AG08395 (cell line): ENCODE measurements at regions not wholly inside any gene's neighbourhood (a gene's known extent, or its start where the extent isn't known, plus 50 kb on each side); places are given as distances from the start of the nearest gene placed in this dataset.
"Not testable (repeated sequence)": the region's sequence is repeated elsewhere in the genome, so short reads cannot be mapped to it uniquely, and the experiment has no call there.

Experiments used
- DNase-seq: peaks from one replicate; pipeline ENCODE4 v3.0.0; 2012; ENCODE audit warnings: mixed read lengths, low spot score

DNA sequence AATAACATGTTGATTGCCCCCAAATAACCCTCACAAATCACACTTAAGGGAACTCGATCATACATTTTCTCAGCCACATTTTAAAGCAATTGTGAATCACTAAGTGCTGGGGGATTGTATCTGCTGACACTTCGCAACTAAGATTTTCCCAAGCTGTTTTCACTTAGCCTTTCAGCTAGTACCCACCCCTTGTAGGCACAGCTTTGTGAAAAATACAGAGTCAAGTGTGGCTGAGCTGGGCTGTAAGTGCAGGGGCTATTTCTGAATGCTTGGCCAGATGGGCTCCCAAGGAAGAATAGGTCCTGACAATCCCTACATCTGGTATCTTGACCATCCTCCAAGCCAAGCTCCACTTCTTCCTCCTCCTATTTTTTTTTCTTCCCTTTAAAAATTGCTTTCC is 289.2 kb upstream of the NMUR2 start:
- no peak for DNase-seq

DNA sequence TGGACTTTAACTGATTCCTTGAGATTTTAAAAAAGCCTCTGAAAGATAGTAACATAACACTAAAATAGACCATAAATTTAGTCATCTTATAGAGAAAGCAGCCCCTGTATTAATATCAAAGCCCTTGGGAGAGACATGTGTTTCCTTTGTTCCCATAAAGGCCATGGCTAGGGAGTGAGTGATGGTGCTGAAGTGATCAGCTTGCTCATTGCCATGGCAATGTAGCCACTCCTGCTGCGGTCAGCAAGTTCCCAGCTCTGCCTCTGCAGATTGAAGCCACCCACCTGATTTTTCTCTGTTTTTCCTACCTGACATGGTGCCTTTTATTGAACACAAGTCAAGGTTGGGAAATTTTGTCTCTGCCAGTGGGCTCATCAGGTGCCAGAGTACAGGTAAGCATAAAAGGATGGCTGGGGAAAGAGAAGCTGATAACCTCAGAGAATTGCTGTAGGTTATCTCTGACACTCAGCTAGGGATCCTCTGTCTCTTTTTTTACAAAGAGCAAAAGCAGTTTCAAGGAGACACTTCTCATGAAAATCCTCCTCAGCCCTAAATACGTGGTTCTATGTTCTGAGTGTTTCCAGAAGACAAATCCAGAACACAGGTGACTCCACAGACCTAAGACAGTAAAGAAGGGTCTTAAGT is 296.3 kb upstream of the NMUR2 start:
- no peak for DNase-seq

DNA sequence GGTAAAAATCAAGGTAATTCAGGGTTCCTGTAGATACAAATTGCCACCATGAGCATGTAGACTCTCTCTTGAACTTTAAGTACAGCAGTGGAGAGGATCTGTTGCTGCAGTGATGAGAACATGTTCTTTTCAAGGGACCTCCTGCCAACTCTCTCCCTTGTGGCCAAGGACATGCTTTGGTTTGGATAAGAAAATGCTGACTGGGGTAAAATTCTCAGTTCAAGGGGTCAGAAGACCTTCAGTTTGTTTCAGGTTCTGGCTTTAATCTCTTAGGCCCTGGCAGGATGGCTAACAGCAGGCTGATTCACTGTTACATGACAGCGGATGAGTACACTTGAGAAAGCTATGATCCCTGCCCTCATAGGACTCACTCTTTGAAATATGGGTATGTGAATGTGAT is 299.2 kb upstream of the NMUR2 start:
- no peak for DNase-seq

DNA sequence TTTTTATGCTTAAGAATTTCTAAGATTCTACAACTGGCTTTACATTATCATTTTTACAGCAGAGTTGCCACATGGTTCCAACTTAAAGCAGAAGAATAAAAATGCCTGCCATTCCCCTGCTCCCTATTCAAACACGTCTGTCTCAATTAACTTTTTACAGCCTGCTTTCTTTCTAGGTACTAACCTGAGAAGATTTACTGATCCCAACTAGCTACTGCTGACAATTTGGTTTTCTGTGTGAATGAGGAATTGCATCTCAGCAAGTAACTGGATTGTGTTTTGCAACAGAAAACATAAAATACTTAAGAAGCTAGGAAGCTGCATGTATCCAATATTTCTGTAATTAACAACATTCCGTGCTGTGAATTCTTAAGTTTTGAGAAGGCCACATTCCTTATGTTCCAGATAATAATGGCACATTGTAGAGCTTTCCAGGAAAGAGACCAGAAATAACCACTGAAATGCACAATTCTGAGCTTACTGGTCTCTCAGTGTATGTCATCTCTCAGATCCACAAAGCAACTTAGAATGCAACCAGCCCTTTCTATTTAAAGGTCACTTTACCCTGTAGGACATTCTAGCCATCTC is 306.8 kb upstream of the NMUR2 start:
- DNase-seq, result no peak

DNA sequence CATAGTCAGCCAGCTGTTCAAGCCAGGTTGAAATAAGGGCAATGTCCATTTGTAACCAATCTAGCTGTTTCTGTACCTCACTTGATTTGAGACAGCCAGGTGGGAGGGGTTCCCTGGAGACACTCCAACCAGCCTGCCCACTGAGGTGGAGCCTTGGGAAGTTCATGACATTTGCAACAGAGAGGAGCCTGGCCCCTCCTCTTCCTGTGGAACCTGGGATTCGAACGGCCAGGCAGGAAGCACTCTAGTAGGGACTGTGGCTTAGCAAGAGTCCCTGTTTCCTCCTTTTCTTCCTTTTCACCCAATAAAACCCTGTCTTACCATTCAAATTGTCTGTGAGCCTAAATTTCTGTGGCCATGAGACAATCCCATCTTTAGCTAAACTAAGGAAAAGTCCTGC is 312.3 kb upstream of the NMUR2 start:
- no peak for DNase-seq

DNA sequence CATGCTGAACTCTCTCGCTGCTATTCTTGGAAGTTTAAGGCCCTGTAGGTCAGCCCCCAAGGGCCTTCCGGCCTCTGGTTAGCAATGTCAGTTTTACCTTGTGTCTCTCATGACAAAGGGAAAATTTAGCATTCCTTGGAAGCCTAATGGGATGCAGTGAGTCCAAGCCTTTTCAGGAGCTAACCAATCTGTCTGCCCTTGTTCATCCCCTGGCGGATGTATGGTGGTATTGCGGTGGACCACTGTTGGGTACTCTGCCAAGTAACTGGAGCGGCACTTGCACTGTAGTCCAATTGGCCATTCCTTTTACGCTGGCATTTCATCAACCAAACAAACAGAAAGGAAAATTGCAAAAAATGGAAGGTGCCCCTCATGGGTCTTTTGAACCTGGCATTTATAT is 318.4 kb upstream of the NMUR2 start:
- DNase-seq, result no peak

DNA sequence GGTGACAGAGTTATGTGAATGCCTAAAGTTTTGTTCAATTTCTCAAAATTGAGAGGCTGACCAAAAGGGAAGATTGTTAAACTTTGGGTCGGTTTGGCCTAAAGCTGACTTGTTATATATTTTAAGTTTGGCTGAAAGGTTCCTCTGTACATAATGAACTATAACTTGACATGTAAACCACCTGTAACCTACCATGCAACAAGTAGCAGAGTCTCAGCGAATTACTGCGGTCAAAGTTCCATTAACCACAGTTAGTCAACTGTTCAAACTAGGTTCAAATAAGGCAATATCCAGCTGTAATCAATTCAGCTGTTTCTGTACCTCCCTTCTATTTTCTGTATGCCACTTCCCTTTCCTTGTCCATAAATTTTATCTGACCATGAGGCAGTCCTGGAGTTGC is 325.1 kb upstream of the NMUR2 start:
- no peak for DNase-seq

DNA sequence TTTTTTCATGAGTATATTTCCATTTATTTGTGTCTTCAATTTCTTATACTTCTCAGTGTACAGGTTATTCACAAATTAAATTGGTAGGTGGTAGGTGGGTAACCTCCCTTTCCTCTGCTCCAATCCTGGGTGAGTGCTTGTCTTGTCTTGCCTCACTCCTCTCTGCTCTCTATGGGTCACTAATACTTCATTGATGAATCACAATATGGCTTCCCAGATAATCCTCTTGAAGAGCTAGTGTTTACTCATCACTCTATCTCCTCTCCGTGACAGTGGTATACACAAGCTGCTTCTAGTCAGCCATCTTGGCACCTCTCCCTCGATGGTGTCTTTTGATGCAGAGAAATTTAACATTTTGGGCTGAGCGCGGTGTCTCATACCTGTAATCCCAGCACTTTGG is 331.8 kb upstream of the NMUR2 start:
- no peak for DNase-seq

DNA sequence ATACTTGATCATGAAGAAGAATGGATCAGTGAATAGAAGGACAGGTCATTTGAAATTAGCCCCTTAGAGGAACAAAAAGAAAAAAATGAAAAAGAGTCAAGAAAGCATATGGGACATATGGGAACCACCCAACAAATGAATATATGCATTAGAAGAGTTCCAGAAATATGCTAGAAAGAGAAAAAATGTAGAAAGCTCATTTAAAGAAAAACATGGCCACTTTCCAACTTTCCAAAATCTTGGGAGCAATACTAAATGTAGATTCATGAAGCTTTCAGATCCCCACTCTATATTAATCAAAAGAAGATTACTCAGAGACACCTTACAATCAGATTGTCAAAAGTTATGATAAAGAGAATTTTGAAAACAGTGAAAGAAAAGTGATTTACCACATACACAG is 334.8 kb upstream of the NMUR2 start:
- DNase-seq, result no peak

DNA sequence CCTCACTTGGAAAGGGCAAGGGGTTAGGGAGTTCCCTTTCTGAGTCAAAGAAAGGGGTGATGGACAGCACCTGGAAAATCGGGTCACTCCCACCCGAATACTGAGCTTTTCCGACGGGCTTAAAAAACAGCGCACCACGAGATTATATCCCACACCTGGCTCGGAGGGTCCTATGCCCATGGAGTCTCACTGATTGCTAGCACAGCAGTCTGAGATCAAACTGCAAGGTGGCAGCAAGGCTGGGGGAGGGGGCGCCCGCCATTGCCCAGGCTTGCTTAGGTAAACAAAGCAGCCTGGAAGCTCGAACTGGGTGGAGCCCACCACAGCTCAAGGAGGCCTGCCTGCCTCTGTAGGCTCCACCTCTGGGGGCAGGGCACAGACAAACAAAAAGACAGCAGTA is 336.0 kb upstream of the NMUR2 start:
- DNase-seq, result not testable (repeated sequence)

DNA sequence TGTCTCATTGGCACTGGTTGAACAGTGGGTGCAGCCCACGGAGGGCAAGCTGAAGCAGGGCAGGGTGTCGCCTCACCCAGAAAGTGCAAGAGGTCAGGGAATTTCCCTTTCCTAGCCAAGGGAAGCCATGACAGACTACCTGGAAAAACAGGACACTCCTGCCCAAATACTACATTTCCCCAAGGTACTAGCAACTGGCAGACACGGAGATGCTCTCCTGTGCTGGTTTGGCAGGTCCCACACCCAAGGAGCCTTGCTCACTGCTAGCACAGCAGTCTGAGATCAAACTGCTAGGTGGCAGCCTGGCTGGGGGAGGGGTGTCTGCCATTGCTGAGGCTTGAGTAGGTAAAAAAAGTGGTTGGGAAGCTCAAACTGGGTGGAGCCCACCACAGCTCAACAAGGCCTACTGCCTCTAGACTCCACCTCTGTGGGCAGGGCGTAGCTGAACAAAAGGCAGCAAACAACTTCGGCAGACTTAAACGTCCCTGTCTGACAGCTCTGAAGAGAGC is 382.7 kb upstream of the NMUR2 start:
- DNase-seq, result not testable (repeated sequence)

DNA sequence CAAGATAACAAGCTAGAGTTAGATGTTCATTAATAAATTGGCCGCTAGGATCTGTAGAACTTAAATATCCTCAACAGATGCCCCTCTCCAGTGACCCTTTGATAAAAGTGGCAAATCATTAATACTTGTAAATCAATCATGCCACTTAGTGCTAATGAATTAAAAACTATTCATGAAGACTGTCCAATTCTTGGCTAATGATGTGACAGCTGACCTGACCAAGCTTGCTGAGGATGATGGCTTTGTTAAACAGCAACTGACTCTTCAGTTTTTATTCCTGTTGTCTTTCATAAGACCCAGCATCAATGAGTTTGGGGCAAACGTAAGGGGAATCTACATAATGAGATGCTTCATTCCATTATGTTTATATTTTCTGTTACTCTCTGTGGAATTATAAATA is 396.8 kb upstream of the NMUR2 start:
- DNase-seq, result no peak

DNA sequence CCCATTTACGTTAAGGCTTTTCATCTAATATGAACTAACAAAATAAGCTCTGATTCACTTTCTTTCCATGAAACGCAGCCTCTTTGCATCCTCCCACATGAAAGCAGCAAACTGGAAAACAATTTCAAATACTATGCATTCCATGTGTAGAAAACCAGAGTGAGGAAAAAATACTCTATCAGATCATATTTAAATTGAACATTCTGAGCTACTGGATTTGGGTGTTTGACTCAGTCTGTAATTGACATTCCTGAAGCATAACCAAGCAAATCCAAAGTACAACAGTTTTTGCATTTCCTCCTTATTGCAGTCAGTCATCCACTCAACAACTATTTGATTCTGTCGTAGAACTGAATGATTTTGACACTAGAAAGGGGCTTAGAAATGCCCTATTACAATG is 399.1 kb upstream of the NMUR2 start:
- DNase-seq, result no peak

DNA sequence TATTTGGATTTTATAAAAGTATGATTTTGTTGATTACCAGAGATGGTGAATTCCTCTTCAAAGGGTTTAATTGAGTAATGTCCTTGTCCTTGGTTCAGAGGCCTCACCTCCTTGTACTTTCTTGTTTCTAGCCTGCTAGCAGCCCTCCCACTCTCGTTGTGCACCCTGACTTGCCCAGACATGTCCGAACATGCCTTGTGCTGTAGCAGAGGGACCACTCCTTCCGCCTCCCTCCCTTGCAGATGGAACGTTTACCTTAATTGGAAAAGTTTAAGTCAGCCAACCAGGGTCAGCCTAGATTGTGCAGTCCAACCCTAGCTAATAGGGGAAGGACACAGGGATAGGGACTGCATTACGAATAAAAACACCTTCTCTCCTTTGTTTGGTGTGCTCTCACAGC is 406.9 kb upstream of the NMUR2 start:
- DNase-seq, result no peak

DNA sequence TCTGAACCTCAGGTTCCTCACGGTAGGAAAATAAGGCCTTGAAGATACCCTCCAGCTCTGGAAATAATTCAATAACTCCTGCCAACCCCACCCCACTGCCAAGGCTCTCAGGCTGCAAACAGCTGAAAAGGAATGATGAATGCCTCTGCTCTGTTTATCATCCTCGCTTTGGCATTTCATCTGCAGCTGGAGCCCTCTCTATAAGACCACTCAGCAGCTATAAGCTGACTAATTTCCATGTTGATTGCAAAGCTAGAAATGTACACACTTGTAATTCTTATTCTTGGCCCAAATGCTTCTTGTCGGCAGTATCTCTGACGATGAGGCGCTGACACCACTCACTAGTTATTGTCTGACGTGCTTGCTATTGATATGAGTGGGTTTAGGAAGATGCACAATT is 408.4 kb upstream of the NMUR2 start:
- no peak for DNase-seq

DNA sequence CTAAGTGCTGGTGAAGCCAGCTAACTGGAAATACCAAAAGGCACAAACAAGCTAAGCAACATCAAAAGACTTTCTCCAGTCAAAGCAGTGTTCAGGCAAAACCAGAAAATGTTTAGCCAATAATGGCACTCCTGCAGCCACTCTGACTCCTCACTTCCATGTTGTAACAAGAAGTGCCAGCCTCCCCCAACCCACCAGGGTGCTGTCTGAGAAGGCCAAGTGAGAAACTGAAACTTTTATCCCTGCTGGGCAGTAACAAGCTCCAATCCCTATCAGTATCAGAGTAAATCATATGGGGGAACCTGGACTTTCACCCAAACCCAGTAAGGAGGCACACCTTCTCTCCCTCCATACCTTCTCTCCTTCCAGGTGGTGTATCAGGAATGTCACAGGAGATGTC is 414.8 kb upstream of the NMUR2 start:
- DNase-seq, result no peak

DNA sequence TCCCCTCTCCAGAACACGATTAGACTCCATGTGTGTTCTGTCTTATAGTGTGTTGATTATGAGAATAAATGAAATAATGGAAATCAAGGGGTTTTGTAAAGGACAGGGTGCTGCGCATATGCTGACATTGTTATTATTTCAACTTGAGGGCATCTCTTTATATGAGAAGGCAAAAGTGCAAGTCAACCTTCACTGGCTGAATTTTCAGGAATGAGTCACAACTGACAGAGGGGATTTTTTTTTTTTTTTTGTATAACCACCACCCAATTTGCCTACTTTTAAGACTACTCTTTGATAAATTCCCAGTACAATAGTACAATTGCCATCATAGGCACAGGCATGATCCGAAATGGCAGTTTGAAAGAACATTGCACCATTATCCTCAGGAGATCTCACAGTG is 419.2 kb upstream of the NMUR2 start:
- no peak for DNase-seq

DNA sequence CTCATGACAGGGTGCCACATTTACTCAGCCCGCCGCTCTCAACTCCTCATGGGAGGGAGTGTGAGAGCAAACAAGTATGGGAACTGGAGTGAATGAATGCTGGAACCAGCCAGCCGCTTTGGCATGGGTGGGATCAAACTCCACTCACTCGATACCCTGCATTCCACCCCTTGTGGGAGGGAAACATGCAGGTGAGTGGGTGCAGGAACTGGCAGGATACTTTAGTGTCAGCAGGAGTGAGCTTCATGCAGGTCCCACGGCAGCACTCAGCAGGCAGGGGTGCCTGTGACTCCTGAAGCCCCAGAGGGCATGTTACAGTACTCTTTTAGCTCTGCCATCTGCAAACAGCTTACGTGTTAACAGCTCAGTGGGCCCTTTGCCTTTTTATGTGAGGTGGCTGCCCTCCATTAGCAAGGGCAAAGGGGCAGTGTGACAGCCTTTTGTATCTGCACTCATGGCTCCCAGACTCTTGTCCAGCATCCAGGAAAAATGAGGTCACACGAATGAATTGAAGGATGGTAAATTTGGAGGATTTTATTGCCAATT is 433.2 kb upstream of the NMUR2 start:
- no peak for DNase-seq

DNA sequence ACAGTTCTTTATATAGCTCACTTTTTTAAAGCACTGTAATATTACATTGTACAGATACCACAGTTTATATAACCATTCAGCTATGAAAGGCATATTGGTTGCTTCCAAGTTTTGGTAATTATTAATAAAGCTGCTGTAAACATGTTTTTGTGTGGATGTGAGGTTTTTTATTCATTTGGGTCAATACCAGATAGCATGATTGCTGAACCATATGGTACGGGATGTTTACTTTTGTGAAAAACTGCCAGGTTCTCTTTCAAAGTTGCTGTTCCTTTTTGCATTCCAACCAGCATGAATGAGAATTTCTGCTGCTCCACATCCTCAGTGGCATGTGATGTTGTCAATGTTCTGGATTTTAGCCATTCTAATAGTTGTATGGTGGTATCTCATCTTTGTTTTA is 439.6 kb upstream of the NMUR2 start:
- DNase-seq, result no peak

DNA sequence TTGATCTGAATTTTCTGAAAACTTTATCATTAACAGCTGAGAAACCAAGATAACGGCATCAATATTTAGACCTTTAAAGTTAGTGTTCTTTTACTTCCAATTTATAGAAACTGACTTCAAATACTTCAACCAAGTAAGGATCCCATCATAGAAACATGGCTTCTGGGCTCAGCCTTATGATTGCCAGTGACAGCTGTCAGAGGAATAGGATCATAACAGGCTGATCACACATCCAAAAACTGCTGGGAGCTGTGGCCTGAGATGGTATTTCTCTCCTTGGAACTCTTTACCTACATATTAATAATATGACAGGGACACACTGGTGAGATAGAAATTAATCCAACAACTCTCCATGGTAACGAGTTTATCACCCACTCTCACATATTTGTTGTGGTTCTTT is 448.3 kb upstream of the NMUR2 start:
- no peak for DNase-seq

DNA sequence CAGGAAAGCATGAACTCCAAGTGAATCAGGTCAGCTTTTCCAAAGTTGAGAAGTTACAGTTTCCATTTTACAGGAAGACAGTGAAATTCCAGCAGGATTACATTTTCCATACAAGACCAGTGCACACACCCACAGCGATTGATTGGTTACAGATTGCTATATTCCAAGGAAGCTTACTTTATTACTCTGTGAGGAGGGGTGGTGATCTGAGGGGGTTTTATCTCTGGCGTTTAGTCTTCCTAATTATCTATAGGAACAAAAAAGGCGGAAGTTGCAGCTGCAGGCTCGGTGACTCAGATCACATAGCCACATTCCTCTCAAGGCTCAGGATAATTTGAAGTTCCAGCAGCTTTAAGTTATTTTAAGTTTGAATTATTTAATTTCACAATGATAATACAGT is 450.4 kb upstream of the NMUR2 start:
- no peak for DNase-seq

DNA sequence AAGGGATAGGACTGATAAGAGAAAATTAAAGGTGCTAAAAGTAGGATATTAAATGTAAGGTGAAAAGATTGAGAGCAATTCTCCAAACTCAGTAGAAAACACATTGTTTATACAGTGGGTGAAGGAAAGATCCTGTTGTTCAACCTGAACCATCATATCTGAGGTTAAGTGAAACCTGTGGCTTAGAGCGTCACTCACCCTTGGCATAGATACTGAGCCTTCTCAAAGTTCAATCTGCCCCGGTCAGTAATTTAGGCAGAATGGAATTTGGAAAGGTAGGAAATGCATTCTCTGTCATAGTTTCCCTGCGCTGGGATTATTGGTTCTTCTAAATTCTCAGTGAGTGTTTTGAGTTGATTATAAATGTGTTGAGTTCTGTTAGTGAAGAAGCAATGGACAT is 456.2 kb upstream of the NMUR2 start:
- no peak for DNase-seq

DNA sequence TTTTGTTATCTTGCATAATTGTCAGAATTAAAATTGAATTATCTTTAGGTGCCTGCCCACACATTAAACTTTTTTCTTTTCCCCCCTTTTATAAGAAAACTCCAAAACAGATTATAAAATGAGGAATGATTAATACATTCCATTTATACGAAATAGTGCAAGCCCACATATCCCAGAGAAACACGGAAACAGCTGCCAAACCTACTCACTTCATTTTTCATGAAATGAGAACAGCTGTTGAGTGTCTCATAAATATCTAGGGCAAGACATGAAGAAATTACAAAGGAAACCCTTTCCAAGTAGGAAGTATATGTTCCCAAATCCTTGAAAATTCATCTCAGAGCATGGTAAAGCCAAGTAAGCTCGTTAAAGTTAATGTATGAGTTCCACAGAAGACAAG is 459.4 kb upstream of the NMUR2 start:
- DNase-seq, result no peak

DNA sequence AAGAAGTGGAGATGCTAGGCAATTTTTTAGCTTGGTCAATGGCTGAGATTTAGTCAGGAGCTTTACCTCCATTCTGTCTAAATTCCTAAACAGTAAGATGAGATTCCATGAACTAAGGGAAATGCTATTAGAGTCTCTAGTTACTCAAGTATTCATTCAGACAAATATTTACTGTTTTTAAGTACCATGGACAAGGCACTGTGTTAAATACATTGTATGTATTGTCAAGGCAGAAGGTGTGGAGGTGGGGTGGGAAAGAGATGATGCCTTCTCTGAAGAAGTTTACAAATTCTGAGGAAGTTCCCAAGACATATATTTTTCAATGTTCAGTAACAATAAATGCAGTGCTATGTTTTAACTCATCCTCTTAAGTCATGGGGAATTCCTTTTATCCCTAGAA is 459.9 kb upstream of the NMUR2 start:
- DNase-seq, result no peak
